DLD1 (cell line): ENCODE measurements at regions not wholly inside any gene's neighbourhood (a gene's known extent, or its start where the extent isn't known, plus 50 kb on each side); places are given as distances from the start of the nearest gene placed in this dataset.

Experiments used
- in situ Hi-C: cut with HindIII; loops from 2 replicates; pipeline ENCODE4 v1.10.0; 2017; ENCODE audit warnings: low sequenced_read_pairs

DNA sequence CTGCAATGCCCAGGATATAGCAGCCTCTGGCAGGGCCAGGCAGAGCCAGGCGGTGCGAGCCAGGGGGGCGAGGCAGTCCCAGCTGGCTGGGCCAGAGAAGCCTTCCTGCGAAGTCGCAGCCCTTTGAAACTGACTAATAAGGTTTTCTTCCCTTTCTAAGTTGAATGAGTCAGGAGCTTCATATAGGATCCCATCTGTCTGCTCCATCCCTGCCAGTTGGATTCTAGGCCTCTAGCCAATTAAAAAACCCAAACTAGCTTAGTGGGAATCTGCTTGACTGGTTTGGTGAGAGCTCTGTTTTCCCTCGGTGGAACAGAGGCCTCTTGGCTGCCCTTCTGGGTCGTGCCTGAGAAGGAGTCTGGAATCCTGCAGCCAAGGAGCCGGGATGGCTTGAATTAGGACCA lies 70.1 kb upstream of the RAPGEF1 start:
- in situ Hi-C loops: loop anchor here (25.0 kb wide), 2 partner anchors 302 to 427 kb away; no protein-coding TSS in a partner anchor

DNA sequence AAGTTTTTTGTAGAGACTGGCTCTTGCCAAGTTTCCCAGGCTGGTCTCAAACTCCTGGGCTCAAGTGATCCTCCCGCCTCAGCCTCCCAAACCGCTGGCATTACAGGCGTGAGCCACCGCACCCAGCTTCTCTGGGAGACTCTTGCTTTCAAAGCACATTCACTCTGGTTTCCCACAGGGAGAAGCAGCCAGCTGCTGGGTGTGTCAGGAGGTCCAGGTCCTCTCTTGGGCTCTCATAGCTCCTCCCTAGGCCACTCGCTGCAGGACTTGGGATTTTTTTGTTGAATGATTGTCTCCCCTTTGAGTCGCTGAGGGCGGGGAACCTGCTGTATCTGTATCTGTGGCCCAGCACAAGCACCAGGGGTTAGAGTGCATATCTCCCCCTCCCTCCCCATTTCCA lies 68.4 kb upstream of the RAPGEF1 start:
- in situ Hi-C loops: loop anchor here (25.0 kb wide), 2 partner anchors 304 to 429 kb away; no protein-coding TSS in a partner anchor

GRCh38 chr9:131807144-131807983 lies 67.5 kb upstream of the RAPGEF1 start:
- in situ Hi-C loops: loop anchor here (25.0 kb wide), 2 partner anchors 305 to 430 kb away; no protein-coding TSS in a partner anchor

GRCh38 chr9:131805803-131806202 lies 65.9 kb upstream of the RAPGEF1 start:
- in situ Hi-C loops: loop anchor here (25.0 kb wide), 2 partner anchors 306 to 431 kb away; no protein-coding TSS in a partner anchor

DNA sequence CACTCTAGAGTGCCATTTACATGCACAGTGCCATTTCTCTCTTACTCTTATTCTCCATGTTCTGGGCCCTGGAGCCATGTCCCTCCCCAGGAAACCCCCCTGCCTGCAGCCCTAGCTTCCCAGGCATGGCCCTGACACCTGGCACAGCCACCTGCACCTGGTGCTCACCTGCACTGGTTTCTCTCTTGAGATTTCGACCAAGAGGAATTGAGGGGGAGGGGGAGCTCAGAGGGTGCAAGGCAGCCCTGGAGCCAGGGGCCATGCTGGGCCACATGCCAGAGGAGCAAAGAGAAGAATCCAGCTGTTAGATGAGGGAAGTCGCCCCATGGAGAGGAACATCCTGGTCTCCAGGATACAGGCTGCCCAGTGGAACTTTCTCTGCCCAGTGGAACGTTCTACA lies 65.0 kb upstream of the RAPGEF1 start:
- in situ Hi-C loops: loop anchor here (5.0 to 25.0 kb wide), 3 partner anchors 87 to 432 kb away; no protein-coding TSS in a partner anchor

- in situ Hi-C loops: loop anchor here (5.0 to 25.0 kb wide), 3 partner anchors 88 to 433 kb away; no protein-coding TSS in a partner anchor
These were observed 64.0 kb upstream of the RAPGEF1 start for GRCh38 chr9:131803758-131804411.

- in situ Hi-C loops: loop anchor here (5.0 to 25.0 kb wide), 3 partner anchors 90 to 435 kb away; no protein-coding TSS in a partner anchor
These were observed 61.9 kb upstream of the RAPGEF1 start for GRCh38 chr9:131801810-131802209.

DNA sequence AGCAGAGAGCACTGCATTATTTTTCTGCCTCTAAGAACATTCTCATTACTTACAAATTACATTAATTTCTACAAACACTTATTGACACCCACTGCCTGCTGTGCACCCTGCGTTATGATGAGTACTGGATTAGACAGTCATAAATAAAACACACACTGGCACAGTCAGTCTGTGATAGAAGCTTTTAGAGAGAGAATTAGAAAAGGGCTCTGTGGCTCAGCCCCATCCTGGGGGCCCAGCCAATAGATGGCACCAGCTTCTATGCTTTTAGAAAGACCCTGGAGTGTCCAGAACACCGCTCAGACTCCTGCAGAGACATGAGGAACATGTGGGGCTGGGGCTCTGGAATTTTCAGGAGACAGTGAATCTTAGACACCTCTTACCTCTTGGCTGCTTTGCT lies 61.0 kb upstream of the RAPGEF1 start:
- in situ Hi-C loops: loop anchor here (5.0 to 25.0 kb wide), 3 partner anchors 91 to 436 kb away; no protein-coding TSS in a partner anchor

- in situ Hi-C loops: loop anchor here (5.0 to 25.0 kb wide), 3 partner anchors 92 to 437 kb away; no protein-coding TSS in a partner anchor
These were observed 60.5 kb upstream of the RAPGEF1 start for GRCh38 chr9:131800366-131800765.

DNA sequence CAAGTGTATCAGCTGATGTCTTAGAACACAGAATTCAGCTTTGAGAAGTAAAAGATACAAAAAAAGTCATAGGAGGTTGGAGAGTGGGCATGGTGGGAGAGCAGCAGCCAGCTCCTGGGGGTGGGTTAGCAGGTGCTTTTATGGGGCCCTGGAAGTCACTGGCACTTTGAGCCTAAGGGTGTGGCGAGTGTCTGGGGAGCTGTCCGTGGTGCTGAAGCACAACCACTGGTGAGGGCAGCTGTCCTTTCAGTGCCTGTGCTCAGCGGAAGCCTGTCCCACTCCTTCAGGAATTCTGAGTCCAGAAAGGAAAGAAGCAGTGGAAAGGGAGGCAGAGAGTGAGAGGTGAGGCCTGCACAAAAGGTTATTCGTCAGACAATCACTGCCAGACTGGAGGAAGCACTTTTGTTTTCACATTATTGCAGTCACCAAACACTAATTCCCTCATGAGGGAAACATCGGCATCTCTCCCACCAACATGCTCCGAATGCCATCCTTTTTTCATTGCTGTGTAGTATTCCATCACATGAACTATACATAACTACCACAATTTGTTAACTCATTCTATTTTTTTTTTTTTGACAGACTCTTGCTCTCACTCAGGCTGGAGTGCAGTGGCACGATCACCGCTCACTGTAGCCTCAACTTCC lies 59.4 kb upstream of the RAPGEF1 start:
- in situ Hi-C loops: no loop called here

GRCh38 chr9:131798246-131798645 lies 58.4 kb upstream of the RAPGEF1 start:
- in situ Hi-C loops: no loop called here

GRCh38 chr9:131794393-131794792 lies 54.5 kb upstream of the RAPGEF1 start:
- in situ Hi-C loops: no loop called here

GRCh38 chr9:131791542-131792254 lies 51.8 kb upstream of the RAPGEF1 start:
- in situ Hi-C loops: no loop called here
